OCI-LY7 (cell line): ENCODE measurements at regions not wholly inside any gene's neighbourhood (a gene's known extent, or its start where the extent isn't known, plus 50 kb on each side); places are given as distances from the start of the nearest gene placed in this dataset.

ENCODE experiments used
- BruUV-seq: library from RNA; stranded (reverse); fragments of 400-500 nt; replicated peaks from 2 replicates; lab custom pipeline; 2021; lab: Mats Ljungman, UMichigan
- CTCF ChIA-PET: fragments of 300-600 bp; sonication (Branson Sonifier 250); formaldehyde crosslinking; loops from one replicate; lab custom pipeline; 2022; ENCODE audit warnings: antibody characterized with exemption; ENCODE audit not compliant: unreplicated experiment; lab: Charles Lee
- POLR2A ChIA-PET: fragments of 300-600 bp; sonication (Branson Sonifier 250); formaldehyde crosslinking; loops from one replicate; lab custom pipeline; 2022; ENCODE audit warnings: antibody characterized with exemption; lab: Charles Lee
- DNase-seq: peaks from one replicate; pipeline ENCODE4 v3.0.0-alpha.2; 2015; ENCODE audit warnings: low spot score
- H2AFZ ChIP-seq: fragments of 200-600 bp; sonication (generic), shearing (Covaris generic); 2 replicates; pipeline ENCODE4 v1.6.1; 2014; ENCODE audit warnings: mild to moderate bottlenecking, antibody characterized with exemption, low read length, moderate library complexity
- H3K27ac ChIP-seq: fragments of 200-600 bp; sonication (generic); 2 replicates; pipeline ENCODE4 v1.5.1; 2014; ENCODE audit warnings: mixed run types, low read depth, mild to moderate bottlenecking, moderate library complexity, low read length, inconsistent platforms; ENCODE audit not compliant: poor library complexity, severe bottlenecking
- H3K36me3 ChIP-seq: fragments of 200-600 bp; sonication (generic); 2 replicates; pipeline ENCODE4 v1.6.1; 2014; ENCODE audit warnings: mild to moderate bottlenecking, antibody characterized with exemption, low read length, moderate library complexity, mixed read lengths; ENCODE audit not compliant: insufficient read depth
- H3K4me1 ChIP-seq: fragments of 200-600 bp; sonication (generic); 2 replicates; pipeline ENCODE4 v1.5.1; 2014; ENCODE audit warnings: mild to moderate bottlenecking, low read length; ENCODE audit not compliant: insufficient read depth, poor library complexity, severe bottlenecking
- H3K4me2 ChIP-seq: fragments of 200-600 bp; sonication (generic); 2 replicates; pipeline ENCODE4 v1.6.1; 2014; ENCODE audit warnings: mild to moderate bottlenecking, low read length
- H3K4me3 ChIP-seq: fragments of 200-600 bp; sonication (generic); 2 replicates; pipeline ENCODE4 v1.5.1; 2014; ENCODE audit warnings: mild to moderate bottlenecking, low read depth, low read length; ENCODE audit not compliant: poor library complexity, severe bottlenecking
- H3K79me2 ChIP-seq: fragments of 200-600 bp; sonication (generic); 2 replicates; pipeline ENCODE4 v1.6.1; 2016; ENCODE audit warnings: low read depth, mild to moderate bottlenecking, low read length, moderate library complexity, mixed read lengths; ENCODE audit not compliant: insufficient read depth
- H3K9me2 ChIP-seq: fragments of 200-600 bp; sonication (generic); 2 replicates; pipeline ENCODE4 v1.6.1; 2016; ENCODE audit warnings: mild to moderate bottlenecking, low read length, mixed read lengths; ENCODE audit not compliant: insufficient read depth
- H3K9me3 ChIP-seq: fragments of 200-600 bp; sonication (generic); 2 replicates; pipeline ENCODE4 v1.6.1; 2014; ENCODE audit warnings: mild to moderate bottlenecking, mixed run types, low read length, mixed read lengths
- H4K20me1 ChIP-seq: fragments of 200-600 bp; sonication (generic); 2 replicates; pipeline ENCODE4 v1.6.1; 2014; ENCODE audit warnings: mild to moderate bottlenecking, antibody characterized with exemption, low read length, moderate library complexity, mixed read lengths; ENCODE audit not compliant: insufficient read depth
- CTCF ChIP-seq: fragments of 200-600 bp; sonication (generic); conservative IDR thresholded peaks from 2 replicates; pipeline ENCODE4 v1.5.1; 2014; ENCODE audit warnings: mild to moderate bottlenecking, antibody characterized with exemption, low read length, moderate library complexity, mixed read lengths
- EZH2phosphoT487 ChIP-seq: fragments of 200-600 bp; sonication (generic); IDR thresholded peaks from 2 replicates; pipeline ENCODE4 v1.6.1; 2018; ENCODE audit warnings: low read depth, borderline replicate concordance, mild to moderate bottlenecking, mixed run types, antibody characterized with exemption, low read length, moderate library complexity, mixed read lengths
- intact Hi-C: fragments of 100-400 bp; cut with micrococcal nuclease; formaldehyde crosslinking; loops from one replicate; pipeline ENCODE4 v1.10.0; 2022; ENCODE audit not compliant: unreplicated experiment

DNA sequence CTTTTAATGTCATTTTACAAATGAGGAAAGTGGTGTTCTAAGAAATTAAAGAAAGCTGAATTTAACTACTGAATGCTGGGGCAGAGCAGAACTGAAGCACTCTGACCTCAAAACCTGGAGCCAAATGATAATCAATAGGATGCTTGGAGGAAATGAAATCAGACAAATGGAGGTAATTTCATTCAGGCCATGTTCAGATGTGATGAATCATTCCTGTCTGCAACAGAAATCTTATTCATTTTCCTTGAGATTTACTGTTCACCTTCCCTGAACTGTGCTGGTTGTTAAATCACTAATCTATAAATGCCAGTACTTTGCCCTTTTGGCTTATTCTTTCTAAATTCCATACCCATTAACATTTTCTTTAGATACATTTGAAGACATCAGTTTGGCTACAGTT lies 85.6 kb upstream of the SNX7 start:
- H3K4me3 ChIP-seq: no peak overlapping the region
- H4K20me1 ChIP-seq: no peaks in the 10 kb centered on the region
- DNase-seq: no peak
- H3K36me3 ChIP-seq: no peaks in the 10 kb centered on the region
- no peaks in the 10 kb centered on the region for H3K9me2 ChIP-seq
- no peak overlapping the region for H2AFZ ChIP-seq
- no peaks in the 10 kb centered on the region for H3K4me1 ChIP-seq
- intact Hi-C loops: no loop called here
- ChIA-PET CTCF (no interaction called here), POLR2A (no interaction called here)
- no peaks in the 10 kb centered on the region for H3K79me2 ChIP-seq
- H3K4me2 ChIP-seq: no peak overlapping the region
- TF ChIP-seq CTCF: no peak
- no peak for TF ChIP-seq EZH2phosphoT487
- BruUV-seq: no TSS peak
- no peaks in the 10 kb centered on the region for H3K9me3 ChIP-seq
- no peak overlapping the region for H3K27ac ChIP-seq

- no peaks in the 10 kb centered on the region for H3K36me3 ChIP-seq
- no peaks in the 10 kb centered on the region for H3K79me2 ChIP-seq
- no peaks in the 10 kb centered on the region for H3K4me1 ChIP-seq
- H3K4me2 ChIP-seq: no peak overlapping the region
- intact Hi-C loops: no loop called here
- no peak overlapping the region for H2AFZ ChIP-seq
- ChIA-PET CTCF (no interaction called here), POLR2A (no interaction called here)
- TF ChIP-seq EZH2phosphoT487 (no peak), CTCF (no peak)
- H3K9me3 ChIP-seq: 0 out of 2 replicates have a peak, but pooled peaks cover 9% of the 10 kb centered on the region
- no peak for DNase-seq
- no peak overlapping the region for H3K27ac ChIP-seq
- H3K9me2 ChIP-seq: no peaks in the 10 kb centered on the region
- no peak overlapping the region for H3K4me3 ChIP-seq
- BruUV-seq: no TSS peak
- no peaks in the 10 kb centered on the region for H4K20me1 ChIP-seq
Observed at GRCh38 chr1:98565951-98566350, 95.6 kb upstream of the SNX7 start.

DNA sequence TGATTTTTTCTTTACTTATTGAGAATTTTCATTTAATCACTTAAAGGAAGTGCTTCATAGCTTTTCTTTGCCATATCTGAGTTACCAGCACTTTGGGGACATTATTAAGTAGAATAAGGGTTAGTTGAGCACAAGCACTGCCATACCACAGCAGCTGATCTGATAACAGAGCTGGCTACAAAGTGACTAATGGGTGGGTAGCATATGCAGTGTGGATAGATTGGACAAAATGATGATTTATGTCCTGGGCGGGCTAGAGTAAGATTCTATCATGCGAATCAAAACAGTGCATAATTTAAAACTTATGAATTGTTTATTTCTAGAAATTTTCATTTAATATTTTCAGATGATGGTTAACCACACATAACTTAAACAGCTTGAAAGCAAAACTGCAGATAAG lies 102.2 kb upstream of the SNX7 start:
- H3K4me2 ChIP-seq: no peak overlapping the region
- H4K20me1 ChIP-seq: no peaks in the 10 kb centered on the region
- 0 out of 2 replicates have a peak, but pooled peaks cover 9% of the 10 kb centered on the region for H3K9me3 ChIP-seq
- no peak overlapping the region for H2AFZ ChIP-seq
- CTCF ChIA-PET: no interaction called here
- no peak for TF ChIP-seq CTCF
- TF ChIP-seq EZH2phosphoT487: no peak
- H3K4me1 ChIP-seq: no peaks in the 10 kb centered on the region
- no TSS peak for BruUV-seq
- H3K79me2 ChIP-seq: no peaks in the 10 kb centered on the region
- POLR2A ChIA-PET: no interaction called here
- no peaks in the 10 kb centered on the region for H3K9me2 ChIP-seq
- H3K4me3 ChIP-seq: no peak overlapping the region
- intact Hi-C loops: no loop called here
- no peak overlapping the region for H3K27ac ChIP-seq
- DNase-seq: no peak
- H3K36me3 ChIP-seq: no peaks in the 10 kb centered on the region
